Cardiac muscle cell (in vitro differentiated cells and primary cell): ENCODE measurements at regions not wholly inside any gene's neighbourhood (a gene's known extent, or its start where the extent isn't known, plus 50 kb on each side); places are given as distances from the start of the nearest gene placed in this dataset.

Source experiments
- DNase-seq, 2 donors: peaks; one replicate each; pipeline versions ENCODE4 v3.0.0 to v3.0.0-alpha.2; 2010 to 2017; ENCODE audit warnings: low read depth in 1 of 2, low spot score in 1 of 2
- H3K27ac ChIP-seq: fragments of 200-600 bp; sonication (generic); 2 replicates; pipeline ENCODE4 v1.5.1; 2016
- H3K27me3 ChIP-seq: fragments of 200-600 bp; sonication (generic); 2 replicates; pipeline ENCODE4 v1.6.0; 2016; ENCODE audit warnings: control low read depth
- H3K36me3 ChIP-seq: fragments of 200-600 bp; sonication (generic); 2 replicates; pipeline ENCODE4 v1.5.1; 2016; ENCODE audit warnings: control low read depth
- H3K4me1 ChIP-seq: fragments of 200-600 bp; sonication (generic); 2 replicates; pipeline ENCODE4 v1.8.1; 2017; ENCODE audit warnings: low read depth, mild to moderate bottlenecking, mixed run types
- H3K4me3 ChIP-seq: fragments of 200-600 bp; sonication (generic); 2 replicates; pipeline ENCODE4 v1.5.1; 2016; ENCODE audit warnings: mild to moderate bottlenecking
- H3K9me3 ChIP-seq: fragments of 200-600 bp; sonication (generic); 2 replicates; pipeline ENCODE4 v1.5.1; 2017; ENCODE audit warnings: low read depth, mild to moderate bottlenecking, control low read depth
- TF ChIP-seq, protein P1 (sequence below): IDR thresholded peaks from 2 replicates; pipeline ENCODE4 v1.5.1; 2012; ENCODE audit warnings: low read depth, mild to moderate bottlenecking, low read length

DNA sequence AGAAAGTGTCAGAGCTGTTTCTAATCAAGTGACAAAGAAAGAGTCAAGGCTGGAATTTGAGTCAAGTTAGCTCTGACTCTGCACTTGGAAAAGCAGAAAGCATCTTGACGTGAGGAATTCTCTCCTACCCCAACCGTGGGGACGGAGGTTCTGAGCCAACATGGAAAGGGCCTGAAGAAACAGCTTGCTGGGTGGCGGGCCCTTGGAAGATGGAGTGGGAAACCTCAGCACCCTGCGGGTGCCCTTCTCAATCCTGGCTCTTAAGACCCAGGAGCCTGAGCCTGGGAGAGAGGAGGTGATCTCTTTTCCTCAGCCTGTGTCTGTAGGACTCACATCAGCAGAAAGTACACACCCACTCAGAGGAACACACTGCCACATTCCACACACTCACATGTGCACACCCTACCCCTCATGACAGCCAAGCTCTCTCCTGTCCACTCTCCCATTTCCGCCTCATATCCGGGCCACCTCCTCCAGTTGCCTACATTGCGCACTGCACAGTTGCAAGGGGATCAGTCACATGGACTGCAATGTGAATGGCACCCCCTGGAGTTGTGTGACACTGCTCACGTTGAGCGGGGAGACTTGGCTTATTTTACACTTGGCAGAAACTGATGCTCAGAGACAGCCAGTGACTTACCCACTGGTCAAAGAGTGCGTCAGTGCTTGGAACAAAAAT, 101.5 kb upstream of the SLC6A6 start:
- no peaks in the 10 kb centered on the region for H3K27me3 ChIP-seq
- H3K4me1 ChIP-seq = no peaks in the 10 kb centered on the region
- H3K27ac ChIP-seq = no peak overlapping the region
- no peaks in the 10 kb centered on the region for H3K9me3 ChIP-seq
- H3K36me3 ChIP-seq = no peaks in the 10 kb centered on the region
- no peak for DNase-seq
- TF ChIP-seq, protein P1, sequence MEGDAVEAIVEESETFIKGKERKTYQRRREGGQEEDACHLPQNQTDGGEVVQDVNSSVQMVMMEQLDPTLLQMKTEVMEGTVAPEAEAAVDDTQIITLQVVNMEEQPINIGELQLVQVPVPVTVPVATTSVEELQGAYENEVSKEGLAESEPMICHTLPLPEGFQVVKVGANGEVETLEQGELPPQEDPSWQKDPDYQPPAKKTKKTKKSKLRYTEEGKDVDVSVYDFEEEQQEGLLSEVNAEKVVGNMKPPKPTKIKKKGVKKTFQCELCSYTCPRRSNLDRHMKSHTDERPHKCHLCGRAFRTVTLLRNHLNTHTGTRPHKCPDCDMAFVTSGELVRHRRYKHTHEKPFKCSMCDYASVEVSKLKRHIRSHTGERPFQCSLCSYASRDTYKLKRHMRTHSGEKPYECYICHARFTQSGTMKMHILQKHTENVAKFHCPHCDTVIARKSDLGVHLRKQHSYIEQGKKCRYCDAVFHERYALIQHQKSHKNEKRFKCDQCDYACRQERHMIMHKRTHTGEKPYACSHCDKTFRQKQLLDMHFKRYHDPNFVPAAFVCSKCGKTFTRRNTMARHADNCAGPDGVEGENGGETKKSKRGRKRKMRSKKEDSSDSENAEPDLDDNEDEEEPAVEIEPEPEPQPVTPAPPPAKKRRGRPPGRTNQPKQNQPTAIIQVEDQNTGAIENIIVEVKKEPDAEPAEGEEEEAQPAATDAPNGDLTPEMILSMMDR = no peak
- H3K4me3 ChIP-seq = no peak overlapping the region

DNA sequence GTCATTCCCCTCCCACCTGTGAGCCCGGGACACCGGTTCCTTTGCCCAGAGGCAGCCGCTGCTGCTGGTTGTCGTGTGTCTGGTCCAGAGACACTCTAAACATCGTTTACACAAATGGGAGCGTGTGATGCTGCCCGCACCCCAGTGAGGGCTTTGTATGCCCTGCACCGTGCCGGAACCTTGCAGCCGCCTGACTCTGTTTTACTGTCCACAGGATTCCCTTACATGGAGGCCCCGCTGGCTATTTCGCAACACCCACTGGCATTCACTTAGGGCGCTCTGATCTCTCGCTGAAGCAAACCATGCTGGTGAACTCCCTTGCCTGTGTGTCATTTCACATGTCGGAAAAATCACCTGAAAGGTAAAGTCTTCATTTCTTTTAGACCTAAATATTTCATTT, 100.8 kb upstream of the SLC6A6 start:
- Histone ChIP-seq H3K4me3 (no peak overlapping the region), H3K4me1 (no peaks in the 10 kb centered on the region), H3K27me3 (no peaks in the 10 kb centered on the region), H3K9me3 (no peaks in the 10 kb centered on the region), H3K27ac (no peak overlapping the region), H3K36me3 (no peaks in the 10 kb centered on the region)
- TF ChIP-seq, protein P1 = no peak
- peak in 1 of 2 donors; percentile 32 for DNase-seq

DNA sequence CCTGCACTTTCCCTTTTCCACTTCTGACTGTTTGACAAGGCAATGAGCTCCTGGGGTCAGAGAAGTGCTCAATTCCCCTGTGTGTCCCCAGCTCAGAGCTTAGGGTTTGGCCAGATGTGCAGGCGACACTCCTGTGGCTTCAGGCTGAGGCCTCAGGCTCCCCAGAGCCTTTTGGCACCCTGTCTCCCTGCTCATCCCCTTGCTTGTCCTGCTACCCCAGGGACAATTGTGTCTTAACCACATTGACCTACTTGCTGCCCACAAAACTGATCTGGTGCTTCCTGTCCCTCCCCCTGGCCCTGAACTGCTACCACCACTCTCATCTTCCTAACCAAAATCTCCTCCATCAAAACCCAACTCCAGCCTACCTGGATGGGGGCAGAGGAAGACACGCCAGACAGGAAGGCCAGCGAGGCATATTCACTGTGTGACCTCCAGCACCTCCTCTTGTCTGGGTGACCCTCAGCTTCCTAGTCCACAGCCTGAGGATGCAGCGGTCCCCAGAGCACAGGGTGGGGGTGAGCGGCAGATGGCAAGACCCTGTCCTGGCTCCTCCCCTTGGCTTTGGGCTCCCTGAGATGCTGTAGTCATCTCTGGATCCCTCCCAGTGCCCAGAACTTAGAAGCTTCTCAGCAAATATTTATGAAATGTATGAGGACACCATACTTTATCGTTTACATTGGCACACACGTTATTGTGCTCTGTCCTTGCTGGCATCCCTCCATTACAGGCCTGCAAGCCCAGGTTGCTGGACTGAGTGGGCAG, 98.9 kb upstream of the SLC6A6 start:
- Histone ChIP-seq H3K27me3 (no peaks in the 10 kb centered on the region), H3K36me3 (no peaks in the 10 kb centered on the region)

DNA sequence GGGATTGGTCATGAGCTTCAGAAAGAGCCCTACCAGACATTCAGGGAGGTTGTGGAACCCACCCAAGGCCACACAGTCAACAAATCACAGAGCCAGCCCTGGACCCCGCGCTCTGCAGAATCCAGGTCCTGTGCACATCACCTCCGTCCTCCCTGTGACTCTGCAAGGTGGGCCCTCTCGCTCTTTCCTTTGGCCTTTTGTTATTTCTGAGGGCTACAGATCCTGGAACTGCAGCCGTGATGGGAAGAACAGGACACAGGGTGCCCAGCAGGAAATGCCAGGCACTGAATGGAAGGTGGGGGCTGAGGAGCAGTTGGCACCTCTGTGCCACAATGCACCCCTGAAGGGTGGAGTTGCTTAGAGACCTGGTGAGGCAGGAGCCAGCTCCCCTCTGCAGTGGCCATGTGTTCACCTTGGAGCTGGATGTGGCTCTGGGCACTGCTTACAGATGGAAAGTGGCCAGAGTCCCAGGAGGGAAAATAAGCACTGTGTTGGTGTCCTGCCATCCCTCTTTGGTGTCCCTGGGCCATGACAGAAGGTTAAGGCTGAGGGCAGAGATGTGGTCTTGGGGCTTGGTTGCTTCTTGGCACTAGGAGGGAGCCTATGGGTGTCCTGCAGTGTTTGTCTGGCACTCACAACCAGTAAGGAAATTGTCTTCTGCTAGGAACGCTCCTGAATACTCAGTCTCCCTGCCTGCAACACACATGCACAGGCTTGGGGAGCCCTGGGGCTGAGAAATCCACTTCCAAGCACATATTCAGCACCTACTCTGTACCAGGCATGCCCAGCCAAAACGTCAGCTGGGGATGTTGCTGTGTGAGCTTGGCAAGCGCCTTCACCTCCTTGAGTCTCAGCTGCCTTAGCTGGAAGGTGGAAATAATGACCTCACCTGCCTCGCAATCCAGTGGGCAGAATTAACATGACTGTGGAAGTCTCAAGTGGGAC, 98.0 kb upstream of the SLC6A6 start:
- Histone ChIP-seq H3K4me3 (no peak overlapping the region), H3K36me3 (no peaks in the 10 kb centered on the region), H3K9me3 (no peaks in the 10 kb centered on the region), H3K4me1 (no peaks in the 10 kb centered on the region), H3K27ac (no peak overlapping the region), H3K27me3 (no peaks in the 10 kb centered on the region)
- TF ChIP-seq, protein P1 = no peak
- no peak for DNase-seq

More for the DNA sequence above, 98.9 kb upstream of the SLC6A6 start:
- Histone ChIP-seq H3K9me3 (no peaks in the 10 kb centered on the region), H3K4me3 (no peak overlapping the region), H3K4me1 (no peaks in the 10 kb centered on the region), H3K27ac (no peak overlapping the region)
- DNase-seq = no peak
- TF ChIP-seq, protein P1 = no peak

DNA sequence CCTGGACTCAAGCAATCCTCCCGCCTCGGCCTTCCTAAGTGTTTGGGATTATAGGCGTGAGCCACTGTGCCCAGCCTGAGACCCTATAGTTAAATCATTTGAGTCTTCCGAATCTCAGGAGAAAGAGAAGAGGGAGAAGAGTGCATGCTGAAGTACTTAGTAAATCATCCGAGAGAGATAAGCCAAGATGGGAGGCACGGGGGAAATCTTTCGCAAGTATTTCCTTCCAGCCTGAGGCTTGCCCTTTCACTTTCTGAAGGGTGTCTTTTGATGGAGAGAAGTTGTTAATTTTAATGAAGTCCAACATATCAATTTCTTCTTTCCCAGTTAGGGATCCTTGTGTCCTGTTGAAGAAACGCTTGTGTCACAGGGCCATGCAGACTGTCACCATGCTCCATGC, 97.1 kb upstream of the SLC6A6 start:
- peak in 1 of 2 donors; percentile 65 for DNase-seq

More for the DNA sequence above, 97.1 kb upstream of the SLC6A6 start:
- H3K36me3 ChIP-seq = no peaks in the 10 kb centered on the region
- H3K9me3 ChIP-seq = no peaks in the 10 kb centered on the region
- H3K27me3 ChIP-seq = no peaks in the 10 kb centered on the region
- H3K4me1 ChIP-seq = no peaks in the 10 kb centered on the region
- TF ChIP-seq, protein P1 = no peak
- H3K4me3 ChIP-seq = no peak overlapping the region
- H3K27ac ChIP-seq = no peak overlapping the region
